GM18868 (cell line): ENCODE measurements at regions not wholly inside any gene's neighbourhood (a gene's known extent, or its start where the extent isn't known, plus 50 kb on each side); places are given as distances from the start of the nearest gene placed in this dataset.
"Not testable (repeated sequence)": the region's sequence is repeated elsewhere in the genome, so short reads cannot be mapped to it uniquely, and the experiment has no call there.

Source experiments
- ATAC-seq: cut with Tn5 transposase; IDR thresholded peaks from one replicate; pipeline ENCODE4 v1.9.1; 2021; ENCODE audit warnings: mild to moderate bottlenecking, moderate library complexity; ENCODE audit not compliant: unreplicated experiment

DNA sequence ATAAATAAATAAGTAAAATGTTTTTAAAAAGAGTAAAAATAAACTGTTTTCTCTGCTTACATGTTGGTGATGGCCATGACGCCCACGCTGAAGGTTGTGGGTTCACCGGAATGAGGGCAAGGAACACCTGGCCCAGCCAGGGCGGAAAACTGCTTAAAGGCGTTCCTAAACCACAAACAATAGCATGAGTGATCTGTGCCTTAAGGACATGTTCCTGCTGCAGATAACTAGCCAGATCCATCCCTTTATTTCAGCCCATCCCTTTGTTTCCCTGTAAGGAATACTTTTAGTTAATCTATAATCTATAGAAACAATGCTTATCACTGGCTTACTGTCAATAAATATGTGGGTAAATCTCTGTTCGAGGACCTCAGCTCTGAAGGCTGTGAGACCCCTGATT lies 63.3 kb upstream of the CEP78 start:
- ATAC-seq = not testable (repeated sequence)

DNA sequence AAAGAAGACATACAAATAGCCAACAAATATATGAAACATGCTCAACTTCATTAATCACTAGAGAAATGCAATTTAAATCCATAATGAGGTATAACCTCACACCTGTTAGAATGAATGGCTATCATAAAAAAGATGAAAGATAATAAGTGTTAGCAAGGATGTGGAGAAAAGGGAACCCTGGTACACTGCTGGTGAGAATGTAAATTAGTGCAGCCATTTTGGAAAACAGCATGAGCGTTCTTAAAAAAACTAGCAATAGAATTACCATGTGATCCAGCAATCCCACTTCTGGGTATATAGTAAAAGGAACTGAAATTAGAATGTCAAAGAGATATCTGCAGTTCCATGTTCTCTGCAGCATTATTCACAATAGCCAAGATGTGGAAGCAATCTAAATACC lies 64.2 kb upstream of the CEP78 start:
- ATAC-seq = no peak

DNA sequence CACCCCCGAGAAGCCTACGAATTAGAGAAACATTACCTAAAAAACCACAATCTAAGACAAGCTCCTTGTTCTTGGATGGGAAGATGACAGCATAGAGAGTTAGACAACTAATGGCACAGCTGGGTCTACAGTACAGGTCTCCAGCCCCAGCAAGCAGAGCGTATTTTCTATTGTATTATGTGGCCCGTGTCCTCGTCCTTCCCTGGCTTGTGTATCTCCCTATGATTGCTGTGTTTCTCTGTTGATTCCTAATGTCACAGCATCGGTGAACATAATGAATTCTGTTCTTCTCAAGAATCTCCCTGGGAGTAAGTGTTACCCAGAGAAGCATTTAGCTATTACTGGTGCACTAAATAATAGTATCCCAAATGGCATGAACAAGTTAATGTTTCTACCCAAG lies 66.8 kb upstream of the CEP78 start:
- ATAC-seq = no peak

DNA sequence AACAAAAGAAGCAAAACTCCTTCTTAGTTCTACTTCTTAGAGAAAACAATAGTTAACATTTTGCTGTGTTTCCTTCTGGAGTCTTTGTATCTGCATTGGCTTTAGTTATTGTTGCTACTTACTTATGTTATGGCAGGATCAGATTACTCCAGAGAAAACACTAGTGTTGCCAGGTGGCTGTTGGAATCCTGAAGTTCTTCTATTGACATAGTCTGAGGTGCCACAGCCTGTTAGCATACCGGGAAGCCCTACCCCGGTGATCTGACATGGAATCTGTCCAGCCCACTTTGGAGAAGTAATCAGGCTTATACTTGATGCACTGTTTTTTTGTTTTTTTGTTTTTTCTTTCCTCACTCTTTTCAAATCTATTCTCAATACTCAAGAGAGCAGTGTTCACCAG lies 68.5 kb upstream of the CEP78 start:
- no peak for ATAC-seq

DNA sequence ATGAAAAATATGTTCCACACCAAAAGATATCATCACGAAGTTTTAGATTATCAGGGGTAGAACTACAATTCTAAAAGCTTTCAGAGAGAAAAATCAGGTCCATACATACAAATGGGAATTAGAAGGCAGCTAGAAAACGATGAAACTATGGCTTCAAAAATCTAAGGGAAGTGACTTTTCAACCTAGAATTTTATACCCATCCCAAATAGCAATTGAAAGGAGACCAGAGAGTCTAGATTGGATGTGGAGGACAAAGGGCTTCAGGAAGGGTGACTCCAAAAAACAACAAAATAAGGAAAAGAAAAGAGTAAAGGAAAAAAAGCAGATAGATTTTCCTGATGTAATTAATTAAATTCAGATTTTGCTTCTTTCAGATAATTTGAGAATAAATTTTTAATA lies 72.0 kb upstream of the CEP78 start:
- no peak for ATAC-seq

DNA sequence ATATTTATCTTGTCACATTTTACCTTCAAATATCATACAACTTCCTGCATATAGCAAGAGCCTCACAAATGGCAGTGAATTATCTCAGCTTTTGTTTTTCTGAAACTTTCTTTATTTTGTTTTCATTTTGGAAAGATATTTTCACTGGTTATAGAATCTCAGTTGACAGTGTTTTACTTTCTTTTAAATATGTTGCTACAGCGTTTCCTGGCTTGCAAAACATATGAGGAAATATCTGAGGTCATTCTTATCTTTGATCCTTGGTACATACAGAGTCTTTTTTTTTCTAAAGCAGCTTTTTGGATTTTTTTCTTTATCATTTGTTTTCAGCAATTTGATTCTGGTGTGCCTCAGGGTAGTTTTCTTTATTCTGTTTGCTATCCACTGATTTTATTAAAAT lies 77.6 kb upstream of the CEP78 start:
- ATAC-seq = no peak

DNA sequence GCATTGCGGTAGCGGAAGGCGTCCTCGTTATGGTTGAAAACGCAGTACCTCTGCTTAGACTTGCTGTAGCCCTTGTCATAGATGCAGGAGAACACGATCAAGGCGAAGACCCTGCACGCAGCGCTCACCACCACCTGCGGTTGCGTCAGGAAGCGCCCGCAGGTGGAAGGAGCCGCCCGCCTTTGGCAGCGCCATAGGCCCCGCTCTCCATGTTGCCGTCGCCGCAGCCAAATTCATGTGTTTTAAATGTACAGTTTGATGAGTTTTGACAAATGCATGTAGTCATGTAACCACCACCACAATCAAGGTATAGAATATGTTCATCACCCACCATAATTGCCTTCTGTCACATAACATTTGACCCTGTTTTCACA lies 84.9 kb upstream of the CEP78 start:
- no peak for ATAC-seq

DNA sequence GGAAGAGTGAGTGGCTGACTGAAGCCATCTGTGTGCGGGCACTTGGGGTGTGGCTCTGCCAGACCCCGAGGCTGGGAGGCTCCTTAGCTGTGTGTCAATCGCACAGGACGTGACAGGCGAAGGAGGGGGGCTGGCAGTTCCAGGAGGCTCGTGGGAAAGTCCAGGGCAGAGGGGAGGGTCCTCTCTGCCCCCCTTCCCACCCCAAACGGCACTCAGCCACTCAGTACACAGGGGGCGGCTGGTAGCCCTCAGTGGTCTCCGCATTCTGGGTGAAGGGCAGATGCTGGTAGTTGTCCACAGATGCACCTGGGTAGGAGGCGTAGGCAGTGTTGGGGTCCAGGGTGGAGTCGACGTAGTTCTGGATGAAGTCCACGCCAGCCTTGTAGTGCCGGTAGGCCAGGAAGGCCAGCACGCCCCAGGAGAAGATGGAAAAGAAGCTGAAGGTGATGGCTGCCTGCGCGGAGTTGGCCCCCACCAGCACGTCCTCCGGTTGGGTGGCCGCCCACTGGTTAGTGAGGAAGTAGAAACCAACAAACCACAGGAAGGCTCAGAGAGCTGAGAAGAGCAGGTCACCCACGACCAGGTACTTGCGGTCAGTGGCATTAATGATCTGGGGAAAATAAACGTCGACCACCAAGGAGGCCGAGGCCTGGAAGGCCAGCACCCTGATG lies 85.4 kb upstream of the CEP78 start:
- ATAC-seq = no peak

DNA sequence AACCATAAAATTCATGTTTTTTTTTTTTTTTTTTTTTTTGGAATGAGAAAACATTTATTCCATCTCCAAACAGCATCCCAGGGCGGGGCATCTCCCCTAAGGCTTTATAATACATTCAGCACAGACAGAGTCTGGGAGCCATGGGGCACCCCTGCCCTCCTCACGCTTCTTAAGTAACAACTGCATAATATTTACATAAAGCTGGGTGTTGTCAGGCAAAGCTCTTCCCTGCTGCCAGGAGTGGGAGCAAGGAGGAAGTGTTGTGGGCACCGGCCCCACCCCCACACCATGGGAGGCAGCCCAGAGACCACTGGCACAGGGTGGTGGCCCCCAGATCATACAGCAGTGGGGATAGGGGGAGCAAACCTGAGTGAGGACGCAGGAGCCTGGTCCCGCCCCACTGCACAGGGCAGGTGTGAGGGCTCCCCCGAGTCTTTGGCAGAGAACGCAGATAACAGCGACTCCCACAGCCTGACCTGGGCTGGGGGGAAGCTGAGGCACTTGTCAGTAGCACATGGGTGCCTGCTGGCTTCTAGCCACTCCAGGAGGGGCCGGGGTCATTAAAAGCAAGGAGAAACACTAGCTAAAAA lies 86.1 kb upstream of the CEP78 start:
- ATAC-seq = no peak

DNA sequence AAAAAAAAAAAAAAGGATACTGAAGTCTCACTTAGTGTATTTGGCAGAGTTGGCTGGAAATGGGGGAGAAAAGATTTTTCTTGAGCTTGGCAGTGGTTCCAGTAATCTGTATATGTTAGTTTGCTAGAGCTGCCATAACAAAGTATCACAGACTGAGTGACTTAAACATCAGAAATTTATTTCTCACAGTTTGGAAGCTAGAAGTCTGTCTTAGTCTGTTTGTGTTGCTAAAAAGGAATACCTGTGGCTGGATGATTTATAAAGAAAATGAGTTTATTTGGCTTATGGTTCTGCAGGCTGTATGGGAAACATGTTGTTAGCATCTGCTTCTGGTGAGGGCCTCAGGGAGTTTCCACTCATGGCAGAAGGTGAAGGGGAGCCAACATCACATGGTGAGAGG lies 89.6 kb upstream of the CEP78 start:
- ATAC-seq = no peak

DNA sequence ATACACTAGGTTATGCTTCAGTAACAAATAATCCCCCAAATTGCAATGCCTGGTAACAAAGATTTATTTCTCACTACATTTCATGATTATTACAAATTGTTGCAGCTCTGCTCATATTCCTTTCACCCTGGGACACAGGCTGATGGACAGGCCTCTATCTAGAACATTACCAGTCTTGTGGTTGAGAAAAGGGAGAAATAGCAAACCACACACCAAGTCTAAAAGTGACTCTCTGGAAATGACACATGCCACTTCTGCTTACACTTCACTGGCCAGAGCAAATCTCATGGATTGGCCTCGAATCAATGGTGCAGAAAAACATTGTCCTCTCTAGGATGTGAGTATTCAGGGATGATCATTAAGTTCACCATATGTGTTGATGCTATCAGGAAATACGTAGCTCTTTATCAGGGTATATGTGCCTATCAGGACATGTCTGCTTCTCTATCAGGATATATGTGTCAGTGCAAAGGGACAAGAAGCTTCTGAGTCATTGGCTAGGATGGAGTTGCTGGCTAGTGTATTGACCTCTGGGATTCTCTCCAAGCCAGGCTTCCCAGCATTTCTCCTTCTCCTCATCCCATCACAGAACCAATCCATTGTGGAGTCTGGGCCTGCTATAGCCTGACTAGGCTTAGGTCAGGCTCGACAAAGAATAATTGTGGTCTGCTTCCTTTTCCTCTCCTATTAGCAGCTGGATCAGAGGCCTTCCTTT lies 91.1 kb upstream of the CEP78 start:
- peak; percentile 64 for ATAC-seq

DNA sequence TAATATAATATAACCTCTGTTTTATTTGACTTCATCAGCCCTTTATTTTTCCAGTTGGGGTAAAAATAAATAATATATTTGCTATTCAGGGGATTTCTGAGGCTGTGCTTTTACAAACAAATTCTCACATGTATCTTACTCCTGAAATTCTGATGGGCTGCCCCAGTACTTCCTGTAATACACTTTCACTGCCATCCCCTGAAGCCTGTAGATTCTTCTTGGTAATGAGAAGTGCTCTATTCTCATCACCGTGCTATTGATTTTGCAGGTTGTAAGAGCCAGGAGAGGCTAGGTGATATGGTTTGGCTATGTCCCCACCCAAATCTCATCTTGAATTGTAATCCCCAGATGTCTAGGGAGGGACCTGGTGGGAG lies 91.9 kb upstream of the CEP78 start:
- ATAC-seq = peak; percentile 60

DNA sequence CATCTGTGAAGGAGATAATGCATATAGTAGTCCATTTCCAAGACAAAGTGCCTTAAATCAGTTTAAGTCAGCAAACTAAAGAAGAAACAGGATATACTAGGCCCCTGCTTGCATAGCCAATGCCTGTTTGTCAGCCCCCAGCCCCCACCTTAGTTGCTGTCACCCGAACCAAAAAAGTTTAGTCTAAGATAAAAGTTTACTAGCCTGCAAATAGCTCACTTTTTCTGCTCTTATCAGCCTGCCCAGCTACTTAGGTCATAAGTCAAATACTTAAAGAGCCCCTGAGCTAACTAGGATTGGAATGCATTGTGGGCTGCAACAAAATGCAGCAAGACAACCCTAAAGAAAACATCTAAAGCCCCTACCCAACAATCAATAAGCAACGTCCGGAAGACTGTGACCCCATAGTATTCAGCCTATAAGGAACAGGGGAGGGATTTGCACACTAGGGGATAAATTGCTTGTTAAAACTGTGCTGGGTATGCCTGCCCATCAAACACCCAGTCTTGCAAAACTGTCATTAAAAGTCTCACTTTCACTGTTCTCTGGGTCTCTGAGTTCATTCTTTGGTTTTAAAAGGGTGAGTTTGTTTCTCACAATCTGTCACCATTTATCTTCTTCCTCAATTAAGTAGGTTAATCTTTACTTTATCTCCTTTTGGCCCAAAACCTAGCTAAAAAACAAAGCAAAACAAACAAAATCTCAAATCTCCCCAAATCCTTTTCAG lies 92.4 kb upstream of the CEP78 start:
- peak; percentile 68 for ATAC-seq

DNA sequence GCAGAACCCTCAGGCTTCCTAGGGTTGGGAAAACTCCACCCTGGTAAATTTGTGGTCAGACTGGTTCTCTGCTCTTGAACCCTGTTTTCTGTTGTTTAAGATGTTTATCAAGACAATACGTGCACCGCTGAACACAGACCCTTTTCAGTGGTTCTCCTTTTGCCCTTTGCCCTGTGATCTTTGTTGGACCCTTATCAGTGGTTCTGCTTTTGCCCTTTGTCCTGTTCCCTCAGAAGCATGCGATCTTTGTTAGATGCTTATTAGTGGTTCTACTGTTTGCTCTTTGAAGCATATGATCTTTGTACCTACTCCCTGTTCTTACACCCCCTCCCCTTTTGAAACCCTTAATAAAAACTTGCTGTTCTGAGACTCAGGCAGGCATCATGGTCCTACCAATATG lies 93.6 kb upstream of the CEP78 start:
- ATAC-seq = not testable (repeated sequence)

DNA sequence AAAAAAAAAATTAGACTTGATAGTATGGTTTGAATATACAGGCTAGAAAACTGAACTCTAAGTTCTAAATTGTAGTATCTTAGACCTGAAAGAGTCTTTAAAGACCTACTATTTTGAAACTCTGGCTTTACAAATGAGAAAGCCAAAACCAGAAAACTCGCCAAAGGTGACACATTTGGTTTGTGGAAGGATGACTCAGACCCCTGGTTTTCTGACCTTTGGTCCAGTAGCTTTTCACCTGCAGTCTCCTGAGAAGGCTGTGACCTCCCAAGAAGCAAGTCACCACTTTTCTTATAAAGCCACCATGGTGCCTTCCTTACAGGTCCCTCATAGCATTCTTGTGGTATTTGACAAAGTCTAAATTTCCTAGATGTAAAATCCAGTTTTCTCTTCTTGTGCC lies 102.1 kb upstream of the CEP78 start:
- ATAC-seq = no peak

DNA sequence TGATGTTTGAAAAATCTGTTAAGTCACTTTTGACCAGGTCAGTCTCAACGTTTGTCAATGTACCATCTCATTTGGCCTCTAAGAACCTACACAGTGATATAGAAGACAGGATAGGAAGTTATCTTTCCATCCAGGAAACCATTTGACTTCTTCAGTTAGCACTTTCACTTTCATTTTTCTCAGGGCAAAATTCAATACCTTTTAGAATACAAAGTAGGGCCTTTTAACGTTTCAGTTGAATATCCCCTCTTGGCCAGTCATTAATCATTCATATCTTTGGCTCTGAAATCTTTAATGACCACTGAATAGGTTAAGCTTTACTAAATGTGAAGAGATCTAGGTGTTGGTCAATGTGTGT lies 101.1 kb upstream of the GNAQ start:
- ATAC-seq = no peak

DNA sequence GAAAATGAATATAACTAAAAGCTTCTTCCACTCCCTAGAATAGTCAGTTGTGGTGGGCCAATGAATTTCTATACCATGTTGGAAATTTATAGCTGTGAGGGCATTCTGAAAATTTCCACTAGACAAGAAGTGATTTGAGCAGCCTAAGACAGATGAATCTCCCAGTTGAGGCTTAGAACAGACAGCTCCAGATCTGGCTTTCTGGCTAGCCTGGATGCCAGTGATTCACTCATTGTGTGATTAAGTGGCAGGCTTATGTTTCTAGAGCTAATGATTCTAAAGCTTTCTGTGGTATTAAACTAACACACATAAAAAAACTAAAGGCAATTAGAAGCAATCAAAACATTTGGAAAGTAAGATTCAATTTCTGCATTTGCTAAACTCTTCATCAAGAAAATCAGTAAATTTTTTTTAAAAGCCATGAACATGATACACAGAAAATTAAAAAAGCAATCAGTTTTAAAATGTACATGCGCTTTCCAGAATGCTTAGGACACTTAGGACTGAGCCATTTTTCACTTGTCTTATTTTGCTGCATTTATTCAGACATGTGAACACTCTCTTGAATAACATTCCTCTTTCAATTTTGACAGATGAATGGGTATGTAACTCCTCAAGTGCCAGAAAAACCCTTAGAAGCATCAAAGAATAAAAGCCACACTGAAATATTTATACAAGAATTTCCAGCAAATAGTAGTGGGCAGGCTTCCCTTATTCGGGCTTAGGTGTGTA lies 100.5 kb upstream of the GNAQ start:
- ATAC-seq = no peak

DNA sequence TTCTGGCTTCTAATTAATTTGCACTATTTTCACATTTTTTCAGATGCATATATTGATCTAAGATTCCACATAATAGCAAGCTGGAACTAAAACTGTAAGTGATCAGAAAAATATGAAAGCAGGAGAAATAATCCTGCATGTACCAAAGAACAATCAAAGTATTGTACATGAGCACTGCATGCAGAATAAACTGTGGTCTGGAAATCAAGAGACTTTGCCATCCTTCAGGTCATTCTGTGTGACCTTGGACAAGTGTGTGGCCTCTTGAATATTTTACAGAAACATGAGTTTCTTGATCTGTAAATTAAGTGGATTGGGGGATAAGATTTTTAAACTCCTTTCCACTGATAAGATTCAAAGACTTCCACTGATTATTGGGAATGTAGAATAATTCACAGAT lies 99.2 kb upstream of the GNAQ start:
- no peak for ATAC-seq

DNA sequence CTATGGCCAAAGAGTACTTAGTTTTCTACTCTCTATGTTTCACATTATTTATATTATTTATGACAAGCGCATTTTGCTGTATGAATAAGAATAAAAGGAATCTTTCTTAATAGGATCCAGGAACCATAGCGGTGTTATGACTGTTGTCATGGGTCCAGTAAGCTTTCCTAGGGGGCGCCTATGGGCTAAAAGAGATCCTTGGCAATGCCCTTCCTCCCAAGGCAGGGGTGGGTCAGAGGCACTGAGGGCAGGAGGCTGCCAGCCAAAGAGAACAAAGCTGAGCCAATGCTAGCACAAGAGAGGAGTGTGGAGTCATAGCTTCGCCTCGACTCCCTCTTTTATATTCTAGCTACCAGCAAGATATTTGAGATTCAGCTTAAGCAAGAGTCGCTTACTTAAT lies 98.4 kb upstream of the GNAQ start:
- no peak for ATAC-seq

DNA sequence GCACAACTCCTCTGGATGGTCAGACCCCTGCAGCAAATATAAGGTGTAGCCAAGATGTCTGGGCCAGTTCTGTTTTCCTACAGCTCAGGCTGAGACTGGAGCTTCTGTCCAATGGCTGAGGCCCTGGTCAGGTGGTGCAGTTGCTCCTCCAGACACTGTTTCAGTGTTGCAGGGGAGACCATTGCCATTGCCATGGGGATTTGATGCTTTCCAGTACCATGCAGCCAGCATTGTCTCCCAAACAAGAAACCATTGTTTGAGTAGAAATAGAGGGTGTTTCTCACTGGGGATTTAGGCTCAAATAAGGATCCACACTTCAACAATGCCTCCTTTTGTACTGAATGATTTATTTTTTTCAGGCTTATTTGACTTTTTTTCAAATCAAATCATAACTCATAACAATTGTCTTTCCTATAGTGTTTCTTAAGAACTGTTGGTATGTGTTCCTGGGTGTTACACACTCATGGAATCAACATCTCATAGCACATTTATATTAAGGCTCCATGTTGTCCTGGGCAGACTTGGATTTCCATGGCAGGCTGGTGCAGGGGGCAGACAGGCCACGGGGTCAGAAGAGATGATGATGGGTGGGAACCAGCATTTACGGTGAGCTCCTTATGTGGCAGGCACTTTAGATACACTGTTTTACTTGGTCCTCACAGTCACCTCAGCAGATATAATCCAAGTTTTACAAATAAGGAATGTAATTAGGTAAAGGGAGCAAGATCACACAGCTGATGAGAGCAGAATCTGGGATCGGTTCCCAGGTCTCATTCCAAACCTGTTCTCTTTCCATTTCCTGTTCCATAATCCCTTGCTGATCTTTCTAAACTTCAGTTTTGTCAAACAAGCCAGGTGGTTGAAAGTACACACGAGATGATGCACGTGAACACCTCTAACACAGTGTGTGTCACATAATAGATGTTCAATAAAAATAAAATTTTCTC lies 95.9 kb upstream of the GNAQ start:
- ATAC-seq = no peak
